Stimulated activated CD4-positive, alpha-beta T cell treated with anti-CD3 and anti-CD28 coated beads, Interleukin-12 subunit alpha, Interleukin-12 subunit beta, amount 100 ng/mL, for 48 hours (primary cell): ENCODE measurements at regions not wholly inside any gene's neighbourhood (a gene's known extent, or its start where the extent isn't known, plus 50 kb on each side); places are given as distances from the start of the nearest gene placed in this dataset.
"Not testable (repeated sequence)": the region's sequence is repeated elsewhere in the genome, so short reads cannot be mapped to it uniquely, and the experiment has no call there.

ENCODE experiments used
- DNase-seq, 3 donors: peaks; one replicate each; pipeline ENCODE4 v3.0.0-alpha.2; 2020; ENCODE audit warnings: low read depth in 2 of 3, low spot score in 1 of 3

- DNase-seq = not testable (repeated sequence)
These were observed 522.5 kb upstream of the COBL start for GRCh38 chr7:51839130-51839529.

- DNase-seq = no peak
These were observed 511.0 kb upstream of the COBL start for GRCh38 chr7:51827631-51828030.

- no peak for DNase-seq
These were observed 507.4 kb upstream of the COBL start for GRCh38 chr7:51824050-51824449.

GRCh38 chr7:51823437-51823836 is 506.8 kb upstream of the COBL start:
- no peak for DNase-seq

GRCh38 chr7:51817694-51818225 is 501.2 kb upstream of the COBL start:
- no peak for DNase-seq

GRCh38 chr7:51805783-51806431 is 489.3 kb upstream of the COBL start:
- not testable (repeated sequence) for DNase-seq

- no peak for DNase-seq
These were observed 486.1 kb upstream of the COBL start for GRCh38 chr7:51802718-51803117.

- DNase-seq = no peak
These were observed 480.8 kb upstream of the COBL start for GRCh38 chr7:51797371-51797770.

- no peak for DNase-seq
These were observed 476.2 kb upstream of the COBL start for GRCh38 chr7:51792796-51793195.

GRCh38 chr7:51789489-51789888 is 472.9 kb upstream of the COBL start:
- DNase-seq = no peak

- no peak for DNase-seq
These were observed 469.7 kb upstream of the COBL start for GRCh38 chr7:51786284-51786683.

GRCh38 chr7:51785876-51786275 is 469.3 kb upstream of the COBL start:
- no peak for DNase-seq

GRCh38 chr7:51785171-51785570 is 468.6 kb upstream of the COBL start:
- DNase-seq = no peak

GRCh38 chr7:51783241-51783640 is 466.6 kb upstream of the COBL start:
- no peak for DNase-seq

- no peak for DNase-seq
These were observed 461.5 kb upstream of the COBL start for GRCh38 chr7:51778121-51778520.

- no peak for DNase-seq
These were observed 457.6 kb upstream of the COBL start for GRCh38 chr7:51774178-51774577.

- no peak for DNase-seq
These were observed 455.6 kb upstream of the COBL start for GRCh38 chr7:51772190-51772589.

- no peak for DNase-seq
These were observed 448.4 kb upstream of the COBL start for GRCh38 chr7:51764976-51765375.

- DNase-seq = no peak
These were observed 443.4 kb upstream of the COBL start for GRCh38 chr7:51759985-51760384.

GRCh38 chr7:51757960-51758359 is 441.4 kb upstream of the COBL start:
- DNase-seq = no peak

GRCh38 chr7:51732951-51733350 is 416.3 kb upstream of the COBL start:
- no peak for DNase-seq

GRCh38 chr7:51732116-51732515 is 415.5 kb upstream of the COBL start:
- no peak for DNase-seq

- no peak for DNase-seq
These were observed 414.5 kb upstream of the COBL start for GRCh38 chr7:51731075-51731474.
